HAP-1 (cell line): ENCODE measurements at regions not wholly inside any gene's neighbourhood (a gene's known extent, or its start where the extent isn't known, plus 50 kb on each side); places are given as distances from the start of the nearest gene placed in this dataset.
"Not testable (repeated sequence)": the region's sequence is repeated elsewhere in the genome, so short reads cannot be mapped to it uniquely, and the experiment has no call there.

ENCODE experiments used
- DNase-seq, 2 experiments: peaks; one replicate each; pipeline ENCODE4 v3.0.0-alpha.2; 2016 to 2020; ENCODE audit warnings: low spot score in 2 of 2
- H3K27me3 ChIP-seq: fragments of 250-450 bp; sonication (Bioruptor Pico); 2 replicates; pipeline ENCODE4 v1.5.1; 2020; ENCODE audit warnings: low read depth, mild to moderate bottlenecking, moderate library complexity
- H3K36me3 ChIP-seq: fragments of 250-450 bp; sonication (Bioruptor Pico); replicated peaks from 2 replicates; pipeline ENCODE4 v1.5.1; 2020; ENCODE audit warnings: mild to moderate bottlenecking
- H3K4me1 ChIP-seq: fragments of 250-450 bp; sonication (Bioruptor Pico); 2 replicates; pipeline ENCODE4 v1.5.1; 2020; ENCODE audit warnings: mild to moderate bottlenecking
- H3K4me3 ChIP-seq: fragments of 250-450 bp; sonication (Bioruptor Pico); 2 replicates; pipeline ENCODE4 v1.5.1; 2020; ENCODE audit warnings: mild to moderate bottlenecking, moderate library complexity
- H3K9me3 ChIP-seq: fragments of 250-450 bp; sonication (Bioruptor Pico); 2 replicates; pipeline ENCODE4 v1.5.1; 2020; ENCODE audit warnings: mild to moderate bottlenecking, moderate library complexity
- in situ Hi-C: fragments of 300-500 bp; cut with MboI; formaldehyde crosslinking; loops from 3 replicates; pipeline ENCODE4 v1.14.3; 2020; ENCODE audit warnings: low sequenced_read_pairs, inconsistent platforms, mixed read lengths

DNA sequence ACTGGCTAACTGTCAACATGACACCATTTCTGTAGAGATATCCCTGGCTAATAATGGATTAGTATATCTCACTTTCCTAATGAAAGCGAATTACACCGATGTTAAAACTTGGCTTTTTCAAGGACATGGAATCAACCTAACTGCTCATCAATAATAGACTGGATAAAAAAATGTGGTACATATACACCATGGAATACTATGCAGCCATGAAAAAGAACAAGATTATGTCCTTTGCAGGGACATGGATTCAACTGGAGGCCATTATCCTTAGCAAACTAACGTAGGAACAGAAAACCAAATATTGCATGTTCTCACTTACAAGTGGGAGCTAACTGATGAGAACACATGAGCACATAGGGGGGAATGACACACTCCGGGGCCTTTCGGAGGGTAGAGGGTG is 62.6 kb downstream of the ZIC1 start:
- no peaks in the 10 kb centered on the region for H3K36me3 ChIP-seq
- H3K9me3 ChIP-seq, result no peaks in the 10 kb centered on the region
- no peak overlapping the region for H3K4me3 ChIP-seq
- in situ Hi-C loops, result no loop called here
- H3K4me1 ChIP-seq, result no peaks in the 10 kb centered on the region
- no peak for DNase-seq
- H3K27me3 ChIP-seq, result no peaks in the 10 kb centered on the region

DNA sequence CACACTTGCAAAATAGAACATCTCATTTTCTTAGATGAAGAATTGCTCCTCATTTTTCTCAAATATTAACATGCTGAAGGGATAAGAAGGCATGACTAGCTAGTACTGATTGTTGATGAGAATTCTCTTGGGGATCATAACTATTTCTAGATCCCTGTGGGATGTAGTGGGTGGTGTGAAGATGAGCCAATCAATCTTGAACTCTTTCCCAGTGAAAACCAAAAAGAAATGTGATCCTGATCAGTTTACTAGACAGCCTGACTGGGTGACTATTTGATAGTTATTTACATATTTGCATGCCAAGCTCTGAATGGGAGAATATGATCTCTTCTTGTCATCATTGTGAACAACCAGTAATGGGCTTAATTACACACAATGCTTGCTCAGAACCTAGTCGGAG is 63.7 kb downstream of the ZIC1 start:
- in situ Hi-C loops, result no loop called here
- H3K4me3 ChIP-seq, result no peak overlapping the region

GRCh38 chr3:147483145-147483544 is 74.0 kb downstream of the ZIC1 start:
- in situ Hi-C loops, result no loop called here
- DNase-seq, result no peak
- H3K9me3 ChIP-seq, result no peaks in the 10 kb centered on the region

More for the DNA sequence above, 63.7 kb downstream of the ZIC1 start:
- no peaks in the 10 kb centered on the region for H3K4me1 ChIP-seq
- H3K36me3 ChIP-seq, result no peaks in the 10 kb centered on the region
- no peaks in the 10 kb centered on the region for H3K9me3 ChIP-seq
- no peak for DNase-seq
- no peaks in the 10 kb centered on the region for H3K27me3 ChIP-seq

DNA sequence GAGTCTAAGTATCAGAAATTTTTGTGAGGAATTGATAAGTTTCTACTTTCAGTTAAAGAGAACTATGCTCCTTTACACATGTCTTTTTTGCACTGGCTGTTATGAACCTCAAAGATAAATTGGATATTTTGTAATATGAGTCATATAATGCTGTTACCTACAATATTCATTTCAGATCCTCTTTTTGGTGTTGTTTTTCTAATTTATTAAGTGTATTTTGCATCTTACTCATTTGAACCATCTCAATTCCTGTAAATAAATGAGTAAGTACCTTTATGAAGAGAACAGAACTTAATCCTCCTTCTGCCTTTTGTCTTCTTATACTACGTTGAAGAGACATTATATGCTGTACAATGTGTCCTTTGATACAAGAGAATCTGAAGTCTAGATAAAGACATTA is 74.4 kb downstream of the ZIC1 start:
- Histone ChIP-seq H3K4me3 (no peak overlapping the region), H3K4me1 (no peaks in the 10 kb centered on the region), H3K9me3 (no peaks in the 10 kb centered on the region), H3K36me3 (no peaks in the 10 kb centered on the region), H3K27me3 (no peaks in the 10 kb centered on the region)
- in situ Hi-C loops, result no loop called here
- no peak for DNase-seq

More at GRCh38 chr3:147483145-147483544, 74.0 kb downstream of the ZIC1 start:
- Histone ChIP-seq H3K36me3 (no peaks in the 10 kb centered on the region), H3K27me3 (no peaks in the 10 kb centered on the region), H3K4me3 (no peak overlapping the region), H3K4me1 (no peaks in the 10 kb centered on the region)

- no peak for DNase-seq
- Histone ChIP-seq H3K4me3 (no peak overlapping the region), H3K36me3 (no peaks in the 10 kb centered on the region), H3K27me3 (no peaks in the 10 kb centered on the region; the same call in 1 of the 2 replicates), H3K9me3 (no peaks in the 10 kb centered on the region), H3K4me1 (no peaks in the 10 kb centered on the region)
- in situ Hi-C loops, result no loop called here
Measured at GRCh38 chr3:147493065-147493464, 83.9 kb downstream of the ZIC1 start.

- Histone ChIP-seq H3K9me3 (no peaks in the 10 kb centered on the region), H3K27me3 (no peaks in the 10 kb centered on the region; the same call in 1 of the 2 replicates), H3K4me3 (no peak overlapping the region), H3K36me3 (no peaks in the 10 kb centered on the region), H3K4me1 (no peaks in the 10 kb centered on the region)
- in situ Hi-C loops, result no loop called here
- DNase-seq, result no peak
Measured at GRCh38 chr3:147493666-147494065, 84.5 kb downstream of the ZIC1 start.

DNA sequence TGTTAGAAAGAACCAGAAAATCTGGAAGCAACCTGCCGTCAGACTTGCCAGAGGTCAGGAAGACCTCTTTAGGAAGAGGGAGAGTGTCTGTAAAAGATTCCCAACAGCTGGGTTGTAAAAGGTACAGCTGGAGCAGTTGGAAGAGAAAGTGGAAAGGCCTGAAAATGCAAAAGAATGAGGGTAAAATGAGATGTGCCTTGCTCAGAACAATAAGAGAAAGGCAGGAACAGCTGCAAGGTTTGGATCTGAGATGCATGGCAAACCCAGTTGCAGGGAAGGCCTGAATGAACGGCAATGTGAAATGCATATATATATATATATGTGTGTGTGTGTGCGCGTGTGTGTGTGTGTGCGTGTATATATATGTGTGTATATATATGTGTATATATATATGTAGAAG is 88.1 kb downstream of the ZIC1 start:
- no peak for DNase-seq
- Histone ChIP-seq H3K9me3 (no peaks in the 10 kb centered on the region), H3K4me1 (no peaks in the 10 kb centered on the region), H3K27me3 (no peaks in the 10 kb centered on the region; the same call in 1 of the 2 replicates), H3K36me3 (no peaks in the 10 kb centered on the region), H3K4me3 (no peak overlapping the region)
- in situ Hi-C loops, result no loop called here

- no peaks in the 10 kb centered on the region for H3K9me3 ChIP-seq
- H3K4me1 ChIP-seq, result no peaks in the 10 kb centered on the region
- DNase-seq, result no peak
- peaks cover 10% of the 10 kb centered on the region; the same call in 1 of the 2 replicates for H3K27me3 ChIP-seq
- in situ Hi-C loops, result no loop called here
- no peaks in the 10 kb centered on the region for H3K36me3 ChIP-seq
- H3K4me3 ChIP-seq, result no peak overlapping the region
Measured at GRCh38 chr3:147507638-147508286, 98.6 kb downstream of the ZIC1 start.

- Histone ChIP-seq H3K4me1 (peaks cover 3% of the 10 kb centered on the region; the same call in 1 of the 2 replicates), H3K4me3 (no peak overlapping the region), H3K9me3 (no peaks in the 10 kb centered on the region), H3K36me3 (no peaks in the 10 kb centered on the region), H3K27me3 (peaks cover 10% of the 10 kb centered on the region; the same call in 1 of the 2 replicates)
- in situ Hi-C loops, result no loop called here
- no peak for DNase-seq
Measured at GRCh38 chr3:147509448-147509847, 100.3 kb downstream of the ZIC1 start.

- Histone ChIP-seq H3K4me3 (no peak overlapping the region), H3K4me1 (peaks cover 3% of the 10 kb centered on the region; the same call in 1 of the 2 replicates), H3K36me3 (no peaks in the 10 kb centered on the region), H3K9me3 (no peaks in the 10 kb centered on the region), H3K27me3 (peaks cover 7% of the 10 kb centered on the region; the same call in 1 of the 2 replicates)
- peak in 1 of 2 experiments; percentile 7 for DNase-seq
- in situ Hi-C loops, result no loop called here
Measured at GRCh38 chr3:147513785-147514184, 104.6 kb downstream of the ZIC1 start.

DNA sequence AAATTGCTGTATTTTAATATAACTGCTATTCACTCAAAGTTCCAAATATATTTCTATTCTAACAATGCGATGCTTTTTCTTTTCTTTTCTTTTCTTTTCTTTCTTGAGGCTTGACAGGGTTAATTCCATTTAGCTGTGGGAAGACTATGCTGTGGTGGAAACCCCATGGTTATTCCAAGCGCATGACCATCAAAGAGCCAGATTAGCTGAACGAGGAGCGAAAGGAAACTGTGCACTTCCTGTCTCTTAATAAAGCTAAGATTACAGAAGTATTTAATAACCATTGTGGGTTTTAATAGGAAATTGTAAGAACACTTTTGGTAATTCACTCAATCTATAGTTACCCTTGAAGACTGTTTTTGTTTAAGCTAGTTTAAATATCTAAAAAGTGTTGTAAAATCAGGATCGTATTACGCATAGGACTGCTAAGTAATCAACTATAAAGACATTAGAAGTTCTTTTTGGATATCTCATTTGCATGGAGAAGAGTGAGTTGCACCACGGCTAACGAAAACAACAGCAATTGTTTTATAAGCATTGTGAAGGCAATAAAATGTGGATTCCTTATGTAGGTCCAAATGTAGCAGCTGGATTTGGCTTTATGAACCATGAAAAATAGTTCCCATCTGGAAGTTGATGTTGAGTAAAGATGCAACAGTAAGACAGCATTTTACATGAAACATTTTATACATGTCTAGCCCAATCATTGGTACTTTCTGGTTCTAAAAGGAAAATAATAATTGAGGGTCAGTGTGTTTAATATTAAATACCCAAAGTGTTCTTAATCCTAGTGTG is 105.4 kb downstream of the ZIC1 start:
- Histone ChIP-seq H3K27me3 (peaks cover 7% of the 10 kb centered on the region; the same call in 1 of the 2 replicates), H3K4me3 (no peak overlapping the region), H3K9me3 (no peaks in the 10 kb centered on the region), H3K36me3 (no peaks in the 10 kb centered on the region), H3K4me1 (peaks cover 3% of the 10 kb centered on the region; the same call in 1 of the 2 replicates)
- DNase-seq, result no peak
- in situ Hi-C loops, result no loop called here

GRCh38 chr3:147518465-147518864 is 109.3 kb downstream of the ZIC1 start:
- no peak for DNase-seq
- Histone ChIP-seq H3K4me1 (peaks cover 1% of the 10 kb centered on the region; the same call in 1 of the 2 replicates), H3K9me3 (no peaks in the 10 kb centered on the region), H3K4me3 (no peak overlapping the region), H3K27me3 (no peaks in the 10 kb centered on the region), H3K36me3 (no peaks in the 10 kb centered on the region)
- in situ Hi-C loops, result no loop called here

- Histone ChIP-seq H3K27me3 (no peaks in the 10 kb centered on the region), H3K36me3 (no peaks in the 10 kb centered on the region), H3K4me3 (no peak overlapping the region), H3K9me3 (no peaks in the 10 kb centered on the region), H3K4me1 (no peaks in the 10 kb centered on the region)
- DNase-seq, result no peak
- in situ Hi-C loops, result no loop called here
Measured at GRCh38 chr3:147521646-147522045, 112.5 kb downstream of the ZIC1 start.

DNA sequence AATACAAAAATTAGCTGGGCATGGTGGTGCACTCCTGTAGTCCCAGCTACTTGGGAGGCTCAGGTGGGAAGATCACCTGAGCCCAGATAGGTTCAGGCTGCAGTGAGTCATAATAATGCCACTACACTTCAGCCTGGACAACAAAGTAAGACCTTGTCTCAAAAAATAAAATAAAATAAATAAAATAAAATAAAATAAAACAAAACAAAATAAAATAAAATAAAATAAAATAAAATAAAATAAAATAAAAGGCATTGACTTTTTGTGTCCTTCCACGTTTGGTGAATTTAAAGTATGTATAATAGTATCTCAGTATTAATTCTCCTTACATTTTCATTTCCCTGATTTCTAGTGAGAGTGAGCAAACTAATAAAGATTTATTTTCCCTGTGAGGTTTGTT is 113.6 kb downstream of the ZIC1 start:
- H3K36me3 ChIP-seq, in situ Hi-C loops, H3K4me1 ChIP-seq, DNase-seq, H3K9me3 ChIP-seq, H3K4me3 ChIP-seq, H3K27me3 ChIP-seq: not testable (repeated sequence)
